Cardiac fibroblast (primary cell): ENCODE measurements at regions not wholly inside any gene's neighbourhood (a gene's known extent, or its start where the extent isn't known, plus 50 kb on each side); places are given as distances from the start of the nearest gene placed in this dataset.

Source experiments
- DNase-seq, 2 donors: peaks; one replicate each; pipeline versions ENCODE4 v3.0.0 to v3.0.0-alpha.2; 2010; ENCODE audit warnings: low read depth in 2 of 2
- H3K4me3 ChIP-seq, 2 donors: replicated peaks in 1 of 2; 1 replicate in 1 of 2; 2 replicates in 1 of 2; pipeline ENCODE4 v1.5.1; 2011; ENCODE audit warnings: low read depth in 2 of 2, low read length in 2 of 2, mild to moderate bottlenecking in 2 of 2, moderate library complexity in 1 of 2
- CTCF ChIP-seq: IDR thresholded peaks from one replicate; pipeline ENCODE4 v1.5.1; 2011; ENCODE audit warnings: low read depth, mild to moderate bottlenecking, low read length, inconsistent platforms

- DNase-seq = peak in 1 of 2 donors; percentile 10
- no peak overlapping the region for H3K4me3 ChIP-seq
- no peak for TF ChIP-seq CTCF
These were observed 290.2 kb upstream of the FLRT2 start for GRCh38 chr14:85239791-85240190.

- H3K4me3 ChIP-seq = no peak overlapping the region
- no peak for TF ChIP-seq CTCF
- no peak for DNase-seq
These were observed 288.7 kb upstream of the FLRT2 start for GRCh38 chr14:85241022-85241855.

- TF ChIP-seq CTCF = no peak
- no peak overlapping the region for H3K4me3 ChIP-seq
These were observed 287.3 kb upstream of the FLRT2 start for GRCh38 chr14:85242666-85243065.

GRCh38 chr14:85243321-85243720, 286.6 kb upstream of the FLRT2 start:
- no peak for DNase-seq
- TF ChIP-seq CTCF = no peak
- H3K4me3 ChIP-seq = no peak overlapping the region

More at GRCh38 chr14:85242666-85243065, 287.3 kb upstream of the FLRT2 start:
- no peak for DNase-seq

GRCh38 chr14:85247071-85247470, 282.9 kb upstream of the FLRT2 start:
- no peak for DNase-seq
- no peak overlapping the region for H3K4me3 ChIP-seq
- TF ChIP-seq CTCF = no peak

- no peak overlapping the region for H3K4me3 ChIP-seq
- TF ChIP-seq CTCF = no peak
- DNase-seq = peak; percentile 25 to 43
These were observed 280.9 kb upstream of the FLRT2 start for GRCh38 chr14:85248881-85249635.
